Embryonic facial prominence (tissue), 1 donor: ENCODE measurements at regions not wholly inside any gene's neighbourhood (a gene's known extent, or its start where the extent isn't known, plus 50 kb on each side); places are given as distances from the start of the nearest gene placed in this dataset.
"Not testable (repeated sequence)": the region's sequence is repeated elsewhere in the genome, so short reads cannot be mapped to it uniquely, and the experiment has no call there.

Source experiments
- DNase-seq: peaks from one replicate; pipeline ENCODE4 v3.0.0-alpha.2; 2016; ENCODE audit errors: extremely low spot score

DNA sequence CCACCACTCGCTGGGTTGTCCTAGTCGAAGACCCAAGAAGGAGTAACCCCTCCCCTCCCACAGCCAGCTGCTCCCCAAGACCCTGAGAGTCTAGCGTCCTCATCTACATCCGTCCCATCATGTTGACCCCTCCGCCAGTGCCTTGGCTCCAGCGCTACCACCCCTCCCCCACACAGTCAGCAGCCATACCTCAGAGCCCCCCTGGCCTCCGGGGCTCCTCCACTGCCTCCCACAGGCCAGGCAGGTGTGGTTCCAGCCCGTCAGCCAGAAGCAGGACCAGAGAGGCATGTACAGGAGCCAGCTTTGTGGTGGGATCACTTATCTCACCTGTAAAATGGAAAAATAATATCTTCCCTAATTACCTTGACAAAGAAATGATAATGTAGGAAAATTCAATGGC lies 51.5 kb upstream of the PHF21B start:
- DNase-seq = no peak

- DNase-seq = no peak
Measured at GRCh38 chr22:45064313-45065278, 54.8 kb upstream of the PHF21B start.

GRCh38 chr22:45065726-45066125 lies 55.9 kb upstream of the PHF21B start:
- DNase-seq = no peak

DNA sequence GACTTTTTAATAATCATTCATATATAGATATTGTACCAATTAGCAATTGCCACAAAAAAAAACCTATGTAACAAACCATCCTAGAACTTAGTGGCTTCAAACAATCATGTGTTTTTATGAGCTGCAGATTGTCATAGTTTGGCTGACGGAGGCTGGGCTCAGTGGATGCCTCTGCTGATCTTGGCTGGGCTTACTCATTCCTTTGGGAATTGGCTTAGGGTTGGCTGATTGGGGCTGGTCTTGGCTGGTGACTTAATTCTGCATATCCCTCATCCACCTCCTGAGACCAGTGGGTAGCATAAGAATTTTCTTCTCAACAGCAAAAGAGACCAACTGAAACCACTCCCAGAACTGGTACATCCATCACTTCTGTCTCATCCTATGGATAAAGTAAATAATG lies 57.9 kb upstream of the PHF21B start:
- DNase-seq = no peak

DNA sequence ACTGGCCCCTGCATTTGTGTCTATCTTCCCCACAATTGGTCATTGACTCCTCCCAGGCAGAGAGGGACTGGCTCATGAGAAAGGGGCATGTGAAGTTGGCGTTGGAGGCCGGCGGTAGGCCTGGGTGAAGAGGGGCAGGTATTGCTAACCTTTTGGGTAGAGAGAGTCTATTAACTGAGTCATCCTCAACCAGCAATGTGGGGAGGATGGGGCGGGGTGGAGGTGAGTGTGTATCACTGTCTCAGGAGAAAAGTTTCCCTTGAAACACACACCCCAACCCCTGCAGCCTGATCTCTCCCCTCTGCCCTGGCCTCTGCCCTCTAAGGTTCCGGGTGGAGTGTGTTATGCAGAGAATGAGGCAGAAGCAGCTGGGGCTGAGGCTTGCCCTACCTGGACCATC lies 60.1 kb upstream of the PHF21B start:
- no peak for DNase-seq

- no peak for DNase-seq
Measured at GRCh38 chr22:45071618-45072017, 61.8 kb upstream of the PHF21B start.

- no peak for DNase-seq
Measured at GRCh38 chr22:45072322-45072903, 62.6 kb upstream of the PHF21B start.

DNA sequence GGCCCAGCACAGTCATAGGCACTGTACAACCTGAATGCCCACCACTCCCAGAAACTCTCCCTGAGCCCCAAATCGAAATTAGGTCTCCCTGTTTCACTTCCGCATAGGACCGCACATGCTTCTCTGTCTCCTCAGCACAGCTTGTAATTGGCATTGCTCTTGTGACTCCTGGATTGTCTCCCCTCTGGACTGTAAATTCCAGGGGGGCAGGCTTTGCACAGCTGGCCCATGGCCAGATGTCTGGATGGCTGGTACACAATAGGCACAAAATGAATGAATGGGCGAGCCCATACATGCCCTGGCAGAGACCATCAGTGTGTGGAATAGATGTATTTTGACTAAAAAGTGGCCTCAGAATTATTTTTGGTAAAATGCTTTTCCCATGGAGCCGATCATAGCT lies 63.3 kb upstream of the PHF21B start:
- DNase-seq = no peak

GRCh38 chr22:45077286-45077685 lies 67.5 kb upstream of the PHF21B start:
- no peak for DNase-seq

GRCh38 chr22:45077826-45078334 lies 68.1 kb upstream of the PHF21B start:
- DNase-seq = no peak

GRCh38 chr22:45082795-45083194 lies 73.0 kb upstream of the PHF21B start:
- DNase-seq = no peak

DNA sequence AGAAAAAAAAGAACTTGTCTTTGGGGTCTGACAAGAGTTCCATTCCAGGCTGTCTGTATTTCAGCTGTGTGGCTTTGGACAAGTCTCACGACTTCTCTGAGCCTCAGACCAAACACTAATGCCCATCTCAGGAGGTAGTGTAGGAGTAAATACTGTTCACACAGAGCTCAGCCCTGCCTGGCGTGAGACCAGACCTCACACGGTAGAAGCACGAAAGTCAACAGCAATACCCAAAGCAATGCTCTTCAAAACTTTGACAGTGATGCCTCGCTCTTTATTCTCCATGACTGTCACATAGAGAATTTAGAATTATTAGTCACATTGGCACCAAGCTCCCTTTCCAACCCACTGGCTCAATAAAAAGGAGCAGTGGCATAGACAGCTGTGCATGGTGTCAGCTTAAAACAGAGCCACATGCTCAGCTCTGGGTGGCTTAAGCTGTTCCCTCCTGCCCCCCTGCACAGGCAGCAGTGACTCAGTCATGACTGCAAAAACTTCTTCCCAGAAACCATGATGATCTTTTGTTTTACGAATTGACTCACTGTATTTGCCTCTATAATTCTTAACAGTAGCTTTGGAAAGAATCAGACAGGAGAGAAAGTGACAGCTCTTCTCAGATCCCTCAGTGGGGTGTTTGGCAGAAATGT lies 74.0 kb upstream of the PHF21B start:
- DNase-seq = no peak

DNA sequence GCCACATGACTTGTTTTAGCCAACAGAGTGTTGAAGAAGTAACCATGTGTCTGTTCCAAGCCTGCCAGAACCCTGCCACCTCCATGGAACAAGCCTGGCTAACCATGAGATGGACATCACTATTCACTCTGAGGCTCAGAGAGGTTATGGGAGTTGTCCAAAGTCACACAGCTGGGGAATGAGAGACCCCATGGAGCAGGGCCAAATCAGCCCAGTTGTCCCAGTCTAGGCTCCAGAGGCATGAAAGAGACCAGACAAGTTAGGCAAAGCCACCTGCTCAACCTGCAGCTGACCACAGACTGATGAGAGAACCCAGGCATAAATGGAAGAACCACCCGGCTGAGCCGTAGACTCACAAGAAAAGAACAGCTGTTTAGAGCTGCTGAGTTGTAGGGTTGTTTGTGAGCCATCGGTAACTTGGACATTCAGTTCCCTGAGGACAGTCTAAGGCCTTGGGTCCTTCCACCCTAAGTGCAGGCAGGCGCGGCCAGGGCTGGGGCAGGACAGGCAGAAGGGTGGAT lies 74.7 kb upstream of the PHF21B start:
- DNase-seq = no peak

GRCh38 chr22:45087802-45088201 lies 75.9 kb upstream of the NUP50 start:
- no peak for DNase-seq

- DNase-seq = no peak
Measured at GRCh38 chr22:45088576-45088975, 75.1 kb upstream of the NUP50 start.

DNA sequence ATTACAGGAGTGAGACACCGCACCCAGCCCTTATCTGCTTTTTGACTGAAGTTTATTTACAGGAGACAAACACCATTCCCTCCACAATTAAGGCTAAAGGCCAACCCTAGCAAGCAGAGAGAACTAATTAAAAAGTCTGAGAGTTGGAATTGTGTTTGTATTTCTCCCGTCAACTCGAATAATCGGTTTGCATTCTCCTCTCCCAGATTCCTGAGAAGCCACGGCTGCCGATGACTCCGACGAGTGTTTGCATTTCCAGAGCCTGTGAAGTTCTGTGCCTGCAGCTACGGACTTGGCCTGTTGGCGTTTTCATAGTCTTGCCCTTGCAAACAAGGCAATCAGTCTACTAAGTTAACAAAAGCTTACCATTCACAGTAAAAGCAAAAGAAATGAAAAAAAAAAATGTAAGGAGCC lies 73.2 kb upstream of the NUP50 start:
- DNase-seq = no peak

GRCh38 chr22:45091254-45091854 lies 72.4 kb upstream of the NUP50 start:
- no peak for DNase-seq

DNA sequence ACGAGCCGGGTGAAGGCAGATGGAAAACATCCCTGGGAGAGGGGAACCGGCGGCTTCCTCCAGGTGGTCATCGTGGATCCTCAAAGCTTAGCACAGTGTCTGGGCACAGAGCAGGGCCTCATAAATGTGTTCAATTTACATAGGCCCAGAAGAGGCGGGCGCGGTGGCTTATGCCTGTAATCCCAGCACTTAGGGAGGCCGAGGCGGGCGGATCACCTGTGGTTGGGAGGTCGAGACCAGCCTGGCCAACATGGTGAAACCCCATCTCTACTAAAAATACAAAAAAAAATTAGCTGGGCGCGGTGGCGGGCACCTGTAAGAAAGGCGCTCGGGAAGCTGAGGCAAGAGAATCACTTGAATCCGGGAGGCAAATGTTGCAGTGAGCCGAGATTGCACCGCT lies 71.8 kb upstream of the NUP50 start:
- DNase-seq = not testable (repeated sequence)

GRCh38 chr22:45092644-45093043 lies 71.1 kb upstream of the NUP50 start:
- DNase-seq = no peak

GRCh38 chr22:45093609-45094008 lies 70.1 kb upstream of the NUP50 start:
- DNase-seq = no peak

DNA sequence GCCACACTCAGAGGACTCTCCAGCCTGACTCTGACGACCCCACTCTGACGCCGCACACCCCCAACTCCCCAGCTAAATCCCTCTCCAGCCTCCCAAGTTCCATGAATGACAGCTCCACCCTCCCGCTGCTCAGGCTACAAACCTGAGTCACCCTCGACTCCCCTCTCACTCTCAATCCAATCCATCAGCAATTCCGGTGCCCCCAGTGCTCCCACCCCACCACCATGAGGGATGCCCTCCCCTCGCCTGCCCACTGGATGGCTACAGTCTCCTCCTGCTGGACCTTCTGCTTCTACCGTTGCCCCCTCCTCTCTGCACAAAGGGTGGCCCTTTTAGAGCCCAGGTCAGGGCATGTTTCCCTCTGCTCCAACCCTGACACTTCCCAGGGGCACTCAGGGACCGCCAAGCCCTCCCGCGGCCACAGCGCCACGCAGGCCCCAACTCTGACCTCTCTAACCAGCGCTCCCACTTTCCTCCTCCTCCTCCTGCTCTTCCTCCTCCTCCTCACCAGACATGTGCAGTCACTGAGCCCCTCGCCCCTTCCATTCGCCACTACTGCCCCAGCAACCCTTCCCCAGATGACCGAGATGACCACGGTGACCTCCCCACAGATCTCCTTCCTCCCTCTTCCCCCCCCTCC lies 69.5 kb upstream of the NUP50 start:
- DNase-seq = no peak
